Gastroesophageal sphincter (tissue), 3 donors: ENCODE measurements at regions not wholly inside any gene's neighbourhood (a gene's known extent, or its start where the extent isn't known, plus 50 kb on each side); places are given as distances from the start of the nearest gene placed in this dataset.

ENCODE experiments used
- POLR2A ChIP-seq, 2 donors: fragments of 450-650 bp; IDR thresholded peaks; one replicate each; pipeline ENCODE4 v1.6.1; 2017; ENCODE audit warnings: antibody characterized with exemption in 2 of 2, mild to moderate bottlenecking in 2 of 2, moderate library complexity in 1 of 2
- POLR2AphosphoS5 ChIP-seq: sonication (generic); formaldehyde crosslinking; IDR thresholded peaks from one replicate; pipeline ENCODE4 v1.6.1; 2017; ENCODE audit warnings: antibody characterized with exemption
- TF ChIP-seq, protein P1 (sequence below), 4 experiments: fragments of 200-600 bp in 2 of 4; fragments of 450-650 bp in 2 of 4; sonication (generic) in 1 of 4; IDR thresholded peaks; one replicate each; pipeline ENCODE4 v1.5.1; 2017 to 2019; ENCODE audit warnings: antibody characterized with exemption in 4 of 4, mild to moderate bottlenecking in 2 of 4, moderate library complexity in 2 of 4

DNA sequence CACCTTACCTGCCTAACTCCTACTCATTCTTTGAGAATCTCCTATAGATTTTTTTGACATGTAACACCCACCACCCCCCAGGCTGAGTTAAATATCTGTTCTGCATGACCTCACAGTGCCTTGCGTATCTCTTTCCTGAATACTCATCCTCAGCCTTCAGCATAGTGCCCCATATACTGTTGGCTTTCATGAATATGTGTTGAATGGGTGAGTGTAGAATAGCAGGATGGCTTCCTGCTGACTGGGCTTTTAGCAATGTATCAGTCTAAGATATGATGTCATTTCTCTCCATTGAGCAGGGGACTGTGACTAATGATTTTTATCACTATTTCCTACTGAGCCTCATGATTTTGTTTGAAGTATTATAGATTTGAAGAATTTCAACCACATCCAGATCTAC is 361.6 kb upstream of the MARCKS start:
- TF ChIP-seq, protein P1, sequence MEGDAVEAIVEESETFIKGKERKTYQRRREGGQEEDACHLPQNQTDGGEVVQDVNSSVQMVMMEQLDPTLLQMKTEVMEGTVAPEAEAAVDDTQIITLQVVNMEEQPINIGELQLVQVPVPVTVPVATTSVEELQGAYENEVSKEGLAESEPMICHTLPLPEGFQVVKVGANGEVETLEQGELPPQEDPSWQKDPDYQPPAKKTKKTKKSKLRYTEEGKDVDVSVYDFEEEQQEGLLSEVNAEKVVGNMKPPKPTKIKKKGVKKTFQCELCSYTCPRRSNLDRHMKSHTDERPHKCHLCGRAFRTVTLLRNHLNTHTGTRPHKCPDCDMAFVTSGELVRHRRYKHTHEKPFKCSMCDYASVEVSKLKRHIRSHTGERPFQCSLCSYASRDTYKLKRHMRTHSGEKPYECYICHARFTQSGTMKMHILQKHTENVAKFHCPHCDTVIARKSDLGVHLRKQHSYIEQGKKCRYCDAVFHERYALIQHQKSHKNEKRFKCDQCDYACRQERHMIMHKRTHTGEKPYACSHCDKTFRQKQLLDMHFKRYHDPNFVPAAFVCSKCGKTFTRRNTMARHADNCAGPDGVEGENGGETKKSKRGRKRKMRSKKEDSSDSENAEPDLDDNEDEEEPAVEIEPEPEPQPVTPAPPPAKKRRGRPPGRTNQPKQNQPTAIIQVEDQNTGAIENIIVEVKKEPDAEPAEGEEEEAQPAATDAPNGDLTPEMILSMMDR (IDR thresholded peaks at IDR 0.05), result no peak
- no peak for TF ChIP-seq POLR2A (IDR thresholded peaks at IDR 0.05)
- no peak for TF ChIP-seq POLR2AphosphoS5
